ENCODE measurements at regions not wholly inside any gene's neighbourhood (a gene's known extent, or its start where the extent isn't known, plus 50 kb on each side); places are given as distances from the start of the nearest gene placed in this dataset.

DNA sequence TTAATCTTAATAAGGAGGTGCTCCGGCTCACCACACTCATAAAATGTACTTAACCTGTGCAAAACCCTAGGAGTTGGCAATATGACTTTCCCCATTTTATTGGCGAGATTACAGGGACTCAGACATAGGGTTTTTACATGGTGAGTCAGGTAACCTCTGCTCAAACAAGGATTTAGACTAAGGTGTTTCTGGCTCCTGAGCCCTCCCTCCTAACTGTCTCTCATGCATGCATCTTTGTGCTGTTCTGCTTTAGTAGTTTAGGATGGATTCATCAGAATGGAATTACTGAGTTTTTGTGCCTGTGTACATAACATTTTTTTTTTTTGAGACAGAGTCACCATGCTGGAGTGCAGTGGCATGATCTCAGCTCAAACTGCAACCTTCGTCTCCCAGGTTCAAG is 993.3 kb upstream of the TMEM132C start:
- TF ChIP-seq, protein P1, sequence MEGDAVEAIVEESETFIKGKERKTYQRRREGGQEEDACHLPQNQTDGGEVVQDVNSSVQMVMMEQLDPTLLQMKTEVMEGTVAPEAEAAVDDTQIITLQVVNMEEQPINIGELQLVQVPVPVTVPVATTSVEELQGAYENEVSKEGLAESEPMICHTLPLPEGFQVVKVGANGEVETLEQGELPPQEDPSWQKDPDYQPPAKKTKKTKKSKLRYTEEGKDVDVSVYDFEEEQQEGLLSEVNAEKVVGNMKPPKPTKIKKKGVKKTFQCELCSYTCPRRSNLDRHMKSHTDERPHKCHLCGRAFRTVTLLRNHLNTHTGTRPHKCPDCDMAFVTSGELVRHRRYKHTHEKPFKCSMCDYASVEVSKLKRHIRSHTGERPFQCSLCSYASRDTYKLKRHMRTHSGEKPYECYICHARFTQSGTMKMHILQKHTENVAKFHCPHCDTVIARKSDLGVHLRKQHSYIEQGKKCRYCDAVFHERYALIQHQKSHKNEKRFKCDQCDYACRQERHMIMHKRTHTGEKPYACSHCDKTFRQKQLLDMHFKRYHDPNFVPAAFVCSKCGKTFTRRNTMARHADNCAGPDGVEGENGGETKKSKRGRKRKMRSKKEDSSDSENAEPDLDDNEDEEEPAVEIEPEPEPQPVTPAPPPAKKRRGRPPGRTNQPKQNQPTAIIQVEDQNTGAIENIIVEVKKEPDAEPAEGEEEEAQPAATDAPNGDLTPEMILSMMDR (IDR thresholded peaks at IDR 0.05; ENCODE audit: low read depth, low read length, missing control alignments): no peak
- no peaks in the 10 kb centered on the region for H3K36me3 ChIP-seq (replicated peaks)
- H3K27ac ChIP-seq: peak overlapping the region; percentile 81
- DNase-seq: peak; percentile 17
- no peaks in the 10 kb centered on the region for H3K27me3 ChIP-seq (replicated peaks)
- in situ Hi-C loops (cut with HindIII; ENCODE audit: low pct_ligation_motif_present, low sequenced_read_pairs): no loop called here
- no peak overlapping the region for H3K4me3 ChIP-seq (ENCODE audit: low read depth, low read length)

DNA sequence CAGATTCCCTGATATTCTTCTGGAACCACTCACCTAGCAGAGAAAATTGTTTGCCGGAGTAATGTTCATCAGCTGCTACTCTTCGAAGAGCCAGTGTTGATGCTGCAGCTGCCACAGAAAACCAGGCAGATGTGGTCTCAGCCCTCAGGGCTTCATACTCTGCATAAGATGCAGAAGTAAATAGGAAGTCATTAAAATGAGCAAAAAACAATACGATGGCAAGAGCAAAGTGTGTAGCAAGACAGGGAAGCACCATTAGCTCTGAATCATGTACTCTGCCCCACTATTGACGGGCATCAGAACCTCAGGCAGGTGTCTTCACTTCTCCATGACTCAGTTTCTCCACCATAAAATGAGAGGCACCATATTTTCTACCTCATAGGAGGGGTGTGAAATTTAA is 991.6 kb upstream of the TMEM132C start:
- in situ Hi-C loops (cut with HindIII; ENCODE audit: low pct_ligation_motif_present, low sequenced_read_pairs): loop anchor here (25.0 kb wide), 1 partner anchor 163 kb away; no protein-coding TSS in a partner anchor
- no peak for DNase-seq
- H3K27me3 ChIP-seq (replicated peaks): no peaks in the 10 kb centered on the region
- TF ChIP-seq, protein P1 (IDR thresholded peaks at IDR 0.05; ENCODE audit: low read depth, low read length, missing control alignments): no peak
- H3K27ac ChIP-seq: no peak overlapping the region
- H3K36me3 ChIP-seq (replicated peaks): no peaks in the 10 kb centered on the region
- H3K4me3 ChIP-seq (ENCODE audit: low read depth, low read length): no peak overlapping the region

DNA sequence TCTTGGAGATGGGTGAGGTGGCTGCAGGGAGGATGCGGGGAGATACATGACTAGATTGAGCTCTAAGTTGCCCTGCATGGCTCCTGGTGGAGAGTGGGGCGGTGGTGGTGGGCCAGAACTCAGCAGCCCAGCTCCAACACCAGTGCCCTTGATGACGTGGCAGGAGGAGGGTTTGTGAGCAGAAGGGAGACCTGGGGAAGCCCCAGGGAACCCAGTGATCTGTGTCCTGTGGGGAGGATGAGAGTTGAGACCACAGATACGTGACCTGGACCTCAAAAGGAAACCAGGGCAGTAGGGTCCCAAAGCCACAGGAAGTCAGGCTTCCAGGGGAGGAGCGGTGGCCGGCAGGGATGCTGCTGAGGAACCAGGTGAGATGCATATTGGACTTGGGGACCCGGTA is 989.1 kb upstream of the TMEM132C start:
- Histone ChIP-seq H3K36me3 (replicated peaks) (no peaks in the 10 kb centered on the region), H3K27ac (no peak overlapping the region), H3K27me3 (replicated peaks) (no peaks in the 10 kb centered on the region), H3K4me3 (ENCODE audit: low read depth, low read length) (no peak overlapping the region)
- TF ChIP-seq, protein P1 (IDR thresholded peaks at IDR 0.05; ENCODE audit: low read depth, low read length, missing control alignments): no peak
- in situ Hi-C loops (cut with HindIII; ENCODE audit: low pct_ligation_motif_present, low sequenced_read_pairs): loop anchor here (25.0 kb wide), 1 partner anchor 166 kb away; no protein-coding TSS in a partner anchor
- no peak for DNase-seq

DNA sequence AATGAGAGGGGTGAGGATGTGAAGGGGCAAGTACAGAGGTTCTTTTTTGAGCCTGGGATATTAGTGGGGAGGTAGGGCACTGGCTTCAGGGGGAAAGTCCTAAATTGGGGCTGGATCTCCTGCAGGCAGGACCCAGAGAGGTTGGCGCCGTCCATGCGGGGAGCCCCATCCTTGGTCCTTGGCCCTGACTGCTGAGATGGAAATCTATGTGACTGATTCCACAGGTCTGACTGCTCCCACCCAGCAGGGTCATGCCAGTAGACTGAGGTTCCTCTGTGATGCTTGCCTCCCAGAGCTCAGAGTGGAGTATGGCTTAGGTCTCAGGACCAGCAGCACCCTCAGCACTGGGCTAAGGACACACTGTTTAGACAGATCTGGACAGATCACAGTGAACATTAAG is 988.6 kb upstream of the TMEM132C start:
- no peaks in the 10 kb centered on the region for H3K27me3 ChIP-seq (replicated peaks)
- H3K36me3 ChIP-seq (replicated peaks): no peaks in the 10 kb centered on the region
- no peak overlapping the region for H3K27ac ChIP-seq
- DNase-seq: no peak
- H3K4me3 ChIP-seq (ENCODE audit: low read depth, low read length): no peak overlapping the region
- in situ Hi-C loops (cut with HindIII; ENCODE audit: low pct_ligation_motif_present, low sequenced_read_pairs): loop anchor here (25.0 kb wide), 1 partner anchor 166 kb away; no protein-coding TSS in a partner anchor
- TF ChIP-seq, protein P1 (IDR thresholded peaks at IDR 0.05; ENCODE audit: low read depth, low read length, missing control alignments): no peak

DNA sequence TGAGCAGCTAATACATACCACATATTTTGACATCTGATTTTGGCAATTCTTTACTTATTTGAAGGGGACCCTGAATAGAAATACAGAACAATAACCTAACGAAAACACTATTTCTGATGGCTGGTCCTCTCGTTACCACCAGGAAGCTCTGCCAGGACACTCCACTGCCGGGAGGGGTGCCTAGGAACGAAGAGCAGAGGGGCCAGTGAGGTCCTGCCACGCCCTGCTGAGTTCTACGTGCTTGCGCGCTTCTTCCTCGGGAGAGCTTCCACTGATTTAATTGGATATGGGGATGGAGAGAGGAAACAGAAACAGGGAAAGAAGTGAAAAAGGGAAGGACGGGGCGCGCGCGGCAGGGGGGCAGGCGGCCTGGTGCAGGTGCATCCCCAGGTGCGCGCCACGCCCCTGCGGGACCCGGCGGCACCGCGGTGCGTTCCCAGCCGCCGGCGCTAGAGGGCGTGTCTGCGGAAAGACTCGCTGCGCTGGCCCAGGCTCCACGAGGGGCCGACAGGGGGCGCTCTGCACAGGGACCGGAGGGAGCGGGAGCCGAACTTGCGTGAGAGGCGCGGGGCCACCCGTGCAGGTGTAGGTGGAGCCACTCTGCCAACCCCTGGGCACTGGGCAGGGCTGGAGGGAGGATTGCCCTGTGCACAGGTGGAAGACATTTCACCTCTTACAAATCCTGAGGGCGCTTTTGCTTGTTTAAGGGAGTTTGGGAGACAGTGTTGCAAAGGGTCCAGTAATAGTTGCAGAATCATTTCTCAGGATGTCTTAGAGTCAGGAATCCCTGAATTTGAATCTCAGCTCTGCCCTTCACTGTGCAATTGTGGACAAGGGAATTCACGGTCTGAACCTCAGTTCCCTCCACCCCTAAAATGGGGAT is 986.3 kb upstream of the TMEM132C start:
- H3K36me3 ChIP-seq (replicated peaks): no peaks in the 10 kb centered on the region
- DNase-seq: no peak
- in situ Hi-C loops (cut with HindIII; ENCODE audit: low pct_ligation_motif_present, low sequenced_read_pairs): loop anchor here (25.0 kb wide), 1 partner anchor 168 kb away; no protein-coding TSS in a partner anchor

More for the DNA sequence above, 986.3 kb upstream of the TMEM132C start:
- TF ChIP-seq, protein P1 (IDR thresholded peaks at IDR 0.05; ENCODE audit: low read depth, low read length, missing control alignments): peak; percentile 84
- no peaks in the 10 kb centered on the region for H3K27me3 ChIP-seq (replicated peaks)
- H3K4me3 ChIP-seq (ENCODE audit: low read depth, low read length): no peak overlapping the region
- H3K27ac ChIP-seq: no peak overlapping the region
